H9 (cell line): ENCODE measurements at regions not wholly inside any gene's neighbourhood (a gene's known extent, or its start where the extent isn't known, plus 50 kb on each side); places are given as distances from the start of the nearest gene placed in this dataset.

ENCODE experiments used
- DNase-seq: peaks from one replicate; pipeline ENCODE4 v3.0.0-alpha.2; 2017
- H2AFZ ChIP-seq: one replicate; pipeline ENCODE4 v1.6.1; 2013; ENCODE audit warnings: mild to moderate bottlenecking, low read length, control low read depth, moderate library complexity
- H2AK5ac ChIP-seq: 2 replicates; pipeline ENCODE4 v1.6.1; 2013; ENCODE audit warnings: low read length, control low read depth, mixed read lengths; ENCODE audit not compliant: insufficient read length
- H2BK120ac ChIP-seq: one replicate; pipeline ENCODE4 v1.6.1; 2013; ENCODE audit warnings: low read depth, mild to moderate bottlenecking, low read length, control low read depth, inconsistent platforms; ENCODE audit not compliant: poor library complexity, severe bottlenecking
- H2BK12ac ChIP-seq: 2 replicates; pipeline ENCODE4 v1.6.1; 2013; ENCODE audit warnings: low read length, control low read depth, mixed read lengths, low read depth; ENCODE audit not compliant: insufficient read length
- H2BK15ac ChIP-seq: 2 replicates; pipeline ENCODE4 v1.6.1; 2013; ENCODE audit warnings: low read depth, low read length, control low read depth
- H2BK20ac ChIP-seq: one replicate; pipeline ENCODE4 v1.6.1; 2013; ENCODE audit warnings: low read depth, mild to moderate bottlenecking, low read length, control low read depth, inconsistent platforms; ENCODE audit not compliant: poor library complexity, severe bottlenecking
- H2BK5ac ChIP-seq: 2 replicates; pipeline ENCODE4 v1.6.1; 2013; ENCODE audit warnings: low read length, control low read depth, mixed read lengths; ENCODE audit not compliant: insufficient read length
- H3K14ac ChIP-seq: 2 replicates; pipeline ENCODE4 v1.6.1; 2013; ENCODE audit warnings: low read length, control low read depth; ENCODE audit not compliant: insufficient read depth
- H3K18ac ChIP-seq: 2 replicates; pipeline ENCODE4 v1.6.1; 2013; ENCODE audit warnings: low read depth, mild to moderate bottlenecking, mixed read lengths, low read length, control low read depth; ENCODE audit not compliant: insufficient read length
- H3K23ac ChIP-seq: 2 replicates; pipeline ENCODE4 v1.6.1; 2013; ENCODE audit warnings: low read length, control low read depth, mixed read lengths, low read depth; ENCODE audit not compliant: insufficient read length
- H3K23me2 ChIP-seq: 2 replicates; pipeline ENCODE4 v1.6.1; 2013; ENCODE audit warnings: low read depth, mild to moderate bottlenecking, mixed read lengths, low read length, control low read depth; ENCODE audit not compliant: insufficient read length, poor library complexity, severe bottlenecking
- H3K27ac ChIP-seq: 2 replicates; pipeline ENCODE4 v1.5.1; 2013; ENCODE audit warnings: low read length, control low read depth, mixed read lengths, low read depth; ENCODE audit not compliant: insufficient read length
- H3K27me3 ChIP-seq: 2 replicates; pipeline ENCODE4 v1.6.1; 2013; ENCODE audit warnings: low read length, control low read depth, inconsistent platforms; ENCODE audit not compliant: insufficient read depth
- H3K4ac ChIP-seq: 2 replicates; pipeline ENCODE4 v1.6.1; 2013; ENCODE audit warnings: low read depth, mild to moderate bottlenecking, control low read depth, inconsistent platforms, low read length, moderate library complexity
- H3K4me1 ChIP-seq: 2 replicates; pipeline ENCODE4 v1.6.1; 2013; ENCODE audit warnings: low read length, control low read depth, inconsistent platforms; ENCODE audit not compliant: insufficient read depth
- H3K4me2 ChIP-seq: 2 replicates; pipeline ENCODE4 v1.6.1; 2013; ENCODE audit warnings: low read length, control low read depth, mixed read lengths; ENCODE audit not compliant: insufficient read length, insufficient read depth
- H3K56ac ChIP-seq: 2 replicates; pipeline ENCODE4 v1.6.1; 2013; ENCODE audit warnings: low read depth, mild to moderate bottlenecking, mixed read lengths, low read length, control low read depth; ENCODE audit not compliant: insufficient read length
- H3K79me1 ChIP-seq: 2 replicates; pipeline ENCODE4 v1.6.1; 2013; ENCODE audit warnings: low read depth, mild to moderate bottlenecking, moderate library complexity, low read length, control low read depth, inconsistent platforms; ENCODE audit not compliant: insufficient read depth, poor library complexity, severe bottlenecking
- H3K79me2 ChIP-seq: 2 replicates; pipeline ENCODE4 v1.6.1; 2013; ENCODE audit warnings: low read length, control low read depth, inconsistent platforms; ENCODE audit not compliant: insufficient read depth
- H3K9ac ChIP-seq: 2 replicates; pipeline ENCODE4 v1.6.1; 2013; ENCODE audit warnings: low read length, control low read depth, mixed read lengths; ENCODE audit not compliant: insufficient read length; ENCODE audit errors: extremely low read depth
- H3K9me3 ChIP-seq: one replicate; pipeline ENCODE4 v1.6.1; 2013; ENCODE audit warnings: low read depth, low read length, inconsistent platforms; ENCODE audit not compliant: control insufficient read depth
- H3T11ph ChIP-seq: one replicate; pipeline ENCODE4 v1.6.1; 2013; ENCODE audit warnings: mild to moderate bottlenecking, low read length, control low read depth, inconsistent platforms
- H4K20me1 ChIP-seq: one replicate; pipeline ENCODE4 v1.6.1; 2013; ENCODE audit not compliant: control insufficient read depth, insufficient read length, insufficient read depth
- H4K5ac ChIP-seq: 2 replicates; pipeline ENCODE4 v1.6.1; 2013; ENCODE audit warnings: low read depth, mild to moderate bottlenecking, mixed read lengths, low read length, control low read depth; ENCODE audit not compliant: insufficient read length
- H4K8ac ChIP-seq: replicated peaks from 2 replicates; pipeline ENCODE4 v1.6.1; 2013; ENCODE audit warnings: low read length, control low read depth, mixed read lengths, low read depth; ENCODE audit not compliant: insufficient read length
- H4K91ac ChIP-seq: 2 replicates; pipeline ENCODE4 v1.6.1; 2013; ENCODE audit warnings: low read depth, mild to moderate bottlenecking, moderate library complexity, mixed read lengths, low read length, control low read depth; ENCODE audit not compliant: insufficient read length
- H3K27ac Mint-ChIP-seq, 3 experiments: 2 replicates in 2 of 3; 3 replicates in 1 of 3; pipeline ENCODE4 v1.8.0; 2020 to 2021; ENCODE audit warnings: mixed read lengths in 3 of 3, mild to moderate bottlenecking in 1 of 3, moderate library complexity in 1 of 3
- H3K27me3 Mint-ChIP-seq: 2 replicates; pipeline ENCODE4 v1.8.0; 2021; ENCODE audit warnings: low read depth, mild to moderate bottlenecking, moderate library complexity, mixed read lengths
- H3K36me3 Mint-ChIP-seq, 3 experiments: 2 replicates in 2 of 3; 3 replicates in 1 of 3; pipeline ENCODE4 v1.8.0; 2020 to 2021; ENCODE audit warnings: low read depth in 3 of 3, mixed read lengths in 3 of 3; ENCODE audit not compliant: insufficient read depth in 1 of 3
- H3K4me1 Mint-ChIP-seq, 2 experiments: 2 replicates each; pipeline ENCODE4 v1.8.0; 2020; ENCODE audit warnings: mixed read lengths in 2 of 2
- H3K4me3 Mint-ChIP-seq, 2 experiments: 2 replicates in 1 of 2; 3 replicates in 1 of 2; pipeline ENCODE4 v1.8.0; 2020 to 2021; ENCODE audit warnings: mild to moderate bottlenecking in 2 of 2, mixed read lengths in 2 of 2, moderate library complexity in 1 of 2
- H3K9me3 Mint-ChIP-seq, 2 experiments: 2 replicates in 1 of 2; 3 replicates in 1 of 2; pipeline ENCODE4 v1.8.0; 2020; ENCODE audit warnings: mild to moderate bottlenecking in 2 of 2, mixed read lengths in 2 of 2, moderate library complexity in 1 of 2
- CTCF ChIP-seq: fragments of 200-600 bp; sonication (generic); conservative IDR thresholded peaks from 3 replicates; pipeline ENCODE4 v1.8.0; 2021; ENCODE audit warnings: antibody characterized with exemption, mild to moderate bottlenecking
- WGBS: extraction: QIAGEN DNeasy Blood & Tissue Kit; methylation state at CpG from one replicate; pipeline ENCODE4 v1.1.7; 2013; ENCODE audit warnings: missing lambda C conversion rate, low lambda C conversion rate, mixed read lengths; ENCODE audit not compliant: insufficient read length; ENCODE audit errors: extremely low coverage; 5-methylcytosine and 5-hydroxymethylcytosine counted together

- no peaks in the 10 kb centered on the region for H3K27me3 Mint-ChIP-seq
- Histone ChIP-seq H2AFZ (no peak overlapping the region), H2BK120ac (no peak overlapping the region), H3K18ac (no peak overlapping the region), H3K23ac (no peak overlapping the region), H3K79me1 (no peaks in the 10 kb centered on the region), H3K23me2 (no peaks in the 10 kb centered on the region), H3K27me3 (no peaks in the 10 kb centered on the region), H2AK5ac (no peak overlapping the region), H4K5ac (no peak overlapping the region), H3K56ac (no peak overlapping the region), H2BK5ac (no peak overlapping the region), H2BK15ac (no peak overlapping the region), H3K14ac (no peak overlapping the region), H3K9ac (no peak overlapping the region), H3T11ph (no peak overlapping the region), H3K4me2 (no peak overlapping the region), H4K8ac (no peak overlapping the region), H3K4me1 (no peaks in the 10 kb centered on the region; the same call in 1 of the 2 replicates), H4K20me1 (no peaks in the 10 kb centered on the region), H4K91ac (no peak overlapping the region), H3K27ac (no peak overlapping the region), H3K79me2 (no peaks in the 10 kb centered on the region), H2BK20ac (no peak overlapping the region), H3K4ac (no peak overlapping the region), H3K9me3 (no peaks in the 10 kb centered on the region), H2BK12ac (no peak overlapping the region)
- H3K9me3 Mint-ChIP-seq = no peaks in the 10 kb centered on the region
- no peaks in the 10 kb centered on the region; a peak in 1 of 7 replicates for H3K36me3 Mint-ChIP-seq
- WGBS = no CpG with 5 or more reads among the region's 3 CpGs
- H3K4me1 Mint-ChIP-seq = peaks cover 5 to 15% of the 10 kb centered on the region in 2 experiments
- DNase-seq = no peak
- no peak for TF ChIP-seq CTCF
- no peak overlapping the region for H3K27ac Mint-ChIP-seq
- no peak overlapping the region for H3K4me3 Mint-ChIP-seq
These were observed 234.9 kb downstream of the SH2D4B start for GRCh38 chr10:80772596-80772995.
